GM12892 (cell line): ENCODE measurements at regions not wholly inside any gene's neighbourhood (a gene's known extent, or its start where the extent isn't known, plus 50 kb on each side); places are given as distances from the start of the nearest gene placed in this dataset.

Experiments used
- POLR2AphosphoS5 ChIP-seq: IDR thresholded peaks from 2 replicates; pipeline ENCODE4 v1.6.1; 2011; ENCODE audit warnings: low read depth, low read length, control low read depth
- TAF1 ChIP-seq: IDR thresholded peaks from 2 replicates; pipeline ENCODE4 v1.6.1; 2011; ENCODE audit warnings: low read depth, mild to moderate bottlenecking, control low read depth, low read length, borderline replicate concordance

DNA sequence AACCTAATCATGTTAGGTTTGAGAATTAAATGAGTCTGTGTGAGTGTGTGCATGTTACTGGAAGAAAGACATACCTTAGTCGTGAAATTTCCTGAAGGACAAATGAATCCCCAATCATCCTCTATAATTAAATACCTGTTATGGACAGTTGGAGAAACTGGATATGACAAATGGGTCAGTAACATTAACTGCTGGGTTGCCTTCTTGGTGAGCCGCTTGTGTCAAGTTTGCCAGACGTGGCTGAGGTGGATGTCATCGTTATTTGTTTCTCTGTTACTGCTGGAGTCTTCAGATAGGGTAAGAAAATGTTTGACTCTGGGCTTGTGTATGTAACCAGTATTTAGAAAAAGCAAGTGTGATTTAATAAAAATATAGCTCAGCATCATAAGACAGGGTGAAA lies 131.6 kb downstream of the CAND1 start:
- TF ChIP-seq POLR2AphosphoS5, result no peak
- no peak for TF ChIP-seq TAF1
